ENCODE measurements at regions not wholly inside any gene's neighbourhood (a gene's known extent, or its start where the extent isn't known, plus 50 kb on each side); places are given as distances from the start of the nearest gene placed in this dataset.
A peak's percentile ranks its signal among the peaks of the same experiment; 100 is the strongest.

- no peak for DNase-seq (ENCODE audit: low spot score)
These were observed 94.6 kb upstream of the RASGRF1 start for GRCh38 chr15:79185199-79185598.

GRCh38 chr15:79184465-79184892, 93.9 kb upstream of the RASGRF1 start:
- peak; percentile 64 for DNase-seq (ENCODE audit: low spot score)

- DNase-seq (ENCODE audit: low spot score): no peak
These were observed 89.7 kb upstream of the RASGRF1 start for GRCh38 chr15:79180318-79180717.

- no peak for DNase-seq (ENCODE audit: low spot score)
These were observed 89.0 kb upstream of the RASGRF1 start for GRCh38 chr15:79179597-79179996.

- DNase-seq (ENCODE audit: low spot score): no peak
These were observed 88.6 kb upstream of the RASGRF1 start for GRCh38 chr15:79179108-79179561.

- DNase-seq (ENCODE audit: low spot score): no peak
These were observed 88.0 kb upstream of the RASGRF1 start for GRCh38 chr15:79178594-79178993.

- DNase-seq (ENCODE audit: low spot score): no peak
These were observed 85.6 kb upstream of the RASGRF1 start for GRCh38 chr15:79176151-79176550.

GRCh38 chr15:79172801-79173460, 82.4 kb upstream of the RASGRF1 start:
- DNase-seq (ENCODE audit: low spot score): no peak

- no peak for DNase-seq (ENCODE audit: low spot score)
These were observed 81.5 kb upstream of the RASGRF1 start for GRCh38 chr15:79172032-79172481.

- DNase-seq (ENCODE audit: low spot score): no peak
These were observed 80.9 kb upstream of the RASGRF1 start for GRCh38 chr15:79171320-79172031.

GRCh38 chr15:79170256-79170664, 79.7 kb upstream of the RASGRF1 start:
- peak; percentile 28 for DNase-seq (ENCODE audit: low spot score)

GRCh38 chr15:79169526-79170133, 79.0 kb upstream of the RASGRF1 start:
- no peak for DNase-seq (ENCODE audit: low spot score)

- no peak for DNase-seq (ENCODE audit: low spot score)
These were observed 78.4 kb upstream of the RASGRF1 start for GRCh38 chr15:79168922-79169456.

- DNase-seq (ENCODE audit: low spot score): no peak
These were observed 77.2 kb upstream of the RASGRF1 start for GRCh38 chr15:79167776-79168175.

GRCh38 chr15:79166311-79166955, 75.9 kb upstream of the RASGRF1 start:
- no peak for DNase-seq (ENCODE audit: low spot score)

GRCh38 chr15:79164465-79164864, 73.9 kb upstream of the RASGRF1 start:
- no peak for DNase-seq (ENCODE audit: low spot score)

GRCh38 chr15:79164043-79164442, 73.5 kb upstream of the RASGRF1 start:
- DNase-seq (ENCODE audit: low spot score): no peak

- DNase-seq (ENCODE audit: low spot score): no peak
These were observed 72.8 kb upstream of the RASGRF1 start for GRCh38 chr15:79163395-79163794.

- no peak for DNase-seq (ENCODE audit: low spot score)
These were observed 71.4 kb upstream of the RASGRF1 start for GRCh38 chr15:79161837-79162508.

- no peak for DNase-seq (ENCODE audit: low spot score)
These were observed 69.6 kb upstream of the RASGRF1 start for GRCh38 chr15:79160211-79160610.

Data from AG08396 (cell line).